Tibial nerve (tissue), 3 donors: ENCODE measurements at regions not wholly inside any gene's neighbourhood (a gene's known extent, or its start where the extent isn't known, plus 50 kb on each side); places are given as distances from the start of the nearest gene placed in this dataset.

Experiments used
- CTCF ChIP-seq, 5 experiments: fragments of 200-600 bp in 3 of 5; fragments of 450-650 bp in 2 of 5; sonication (generic) in 3 of 5; IDR thresholded peaks; one replicate each; pipeline ENCODE4 v1.5.1; 2016 to 2019; ENCODE audit warnings: antibody characterized with exemption in 5 of 5, mild to moderate bottlenecking in 3 of 5, moderate library complexity in 2 of 5
- POLR2A ChIP-seq, 2 donors: fragments of 450-650 bp; IDR thresholded peaks; one replicate each; pipeline ENCODE4 v1.6.1; 2017; ENCODE audit warnings: antibody characterized with exemption in 2 of 2, mild to moderate bottlenecking in 2 of 2, moderate library complexity in 2 of 2

GRCh38 chr14:30252151-30252550, 306.8 kb upstream of the G2E3 start:
- TF ChIP-seq CTCF (IDR thresholded peaks at IDR 0.05) (no peak), POLR2A (IDR thresholded peaks at IDR 0.05) (no peak)
